Neural progenitor cell (in vitro differentiated cells): ENCODE measurements at regions not wholly inside any gene's neighbourhood (a gene's known extent, or its start where the extent isn't known, plus 50 kb on each side); places are given as distances from the start of the nearest gene placed in this dataset.

ENCODE experiments used
- EZH2 ChIP-seq: fragments of 200-600 bp; sonication (generic); IDR thresholded peaks from 2 replicates; pipeline ENCODE4 v1.6.1; 2017; ENCODE audit warnings: antibody characterized with exemption, mild to moderate bottlenecking, moderate library complexity
- EZH2phosphoT487 ChIP-seq: fragments of 200-600 bp; sonication (generic); IDR thresholded peaks from 2 replicates; pipeline ENCODE4 v1.6.1; 2017; ENCODE audit warnings: antibody characterized with exemption
- TF ChIP-seq, protein P1 (sequence below): fragments of 200-600 bp; sonication (generic); IDR thresholded peaks from 2 replicates; pipeline ENCODE4 v1.5.1; 2017; ENCODE audit warnings: antibody characterized with exemption, mild to moderate bottlenecking

- TF ChIP-seq, protein P1, sequence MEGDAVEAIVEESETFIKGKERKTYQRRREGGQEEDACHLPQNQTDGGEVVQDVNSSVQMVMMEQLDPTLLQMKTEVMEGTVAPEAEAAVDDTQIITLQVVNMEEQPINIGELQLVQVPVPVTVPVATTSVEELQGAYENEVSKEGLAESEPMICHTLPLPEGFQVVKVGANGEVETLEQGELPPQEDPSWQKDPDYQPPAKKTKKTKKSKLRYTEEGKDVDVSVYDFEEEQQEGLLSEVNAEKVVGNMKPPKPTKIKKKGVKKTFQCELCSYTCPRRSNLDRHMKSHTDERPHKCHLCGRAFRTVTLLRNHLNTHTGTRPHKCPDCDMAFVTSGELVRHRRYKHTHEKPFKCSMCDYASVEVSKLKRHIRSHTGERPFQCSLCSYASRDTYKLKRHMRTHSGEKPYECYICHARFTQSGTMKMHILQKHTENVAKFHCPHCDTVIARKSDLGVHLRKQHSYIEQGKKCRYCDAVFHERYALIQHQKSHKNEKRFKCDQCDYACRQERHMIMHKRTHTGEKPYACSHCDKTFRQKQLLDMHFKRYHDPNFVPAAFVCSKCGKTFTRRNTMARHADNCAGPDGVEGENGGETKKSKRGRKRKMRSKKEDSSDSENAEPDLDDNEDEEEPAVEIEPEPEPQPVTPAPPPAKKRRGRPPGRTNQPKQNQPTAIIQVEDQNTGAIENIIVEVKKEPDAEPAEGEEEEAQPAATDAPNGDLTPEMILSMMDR, result no peak
- TF ChIP-seq EZH2phosphoT487 (no peak), EZH2 (no peak)
Measured at GRCh38 chr6:163743796-163744195, 329.3 kb downstream of the QKI start.
